GM12873 (cell line): ENCODE measurements at regions not wholly inside any gene's neighbourhood (a gene's known extent, or its start where the extent isn't known, plus 50 kb on each side); places are given as distances from the start of the nearest gene placed in this dataset.

Experiments
- TF ChIP-seq, protein P1 (sequence below): IDR thresholded peaks from 2 replicates; pipeline ENCODE4 v1.5.1; 2012; ENCODE audit warnings: low read depth, mild to moderate bottlenecking, moderate library complexity, low read length, control low read depth; ENCODE audit not compliant: insufficient read depth; ENCODE audit errors: missing control alignments

DNA sequence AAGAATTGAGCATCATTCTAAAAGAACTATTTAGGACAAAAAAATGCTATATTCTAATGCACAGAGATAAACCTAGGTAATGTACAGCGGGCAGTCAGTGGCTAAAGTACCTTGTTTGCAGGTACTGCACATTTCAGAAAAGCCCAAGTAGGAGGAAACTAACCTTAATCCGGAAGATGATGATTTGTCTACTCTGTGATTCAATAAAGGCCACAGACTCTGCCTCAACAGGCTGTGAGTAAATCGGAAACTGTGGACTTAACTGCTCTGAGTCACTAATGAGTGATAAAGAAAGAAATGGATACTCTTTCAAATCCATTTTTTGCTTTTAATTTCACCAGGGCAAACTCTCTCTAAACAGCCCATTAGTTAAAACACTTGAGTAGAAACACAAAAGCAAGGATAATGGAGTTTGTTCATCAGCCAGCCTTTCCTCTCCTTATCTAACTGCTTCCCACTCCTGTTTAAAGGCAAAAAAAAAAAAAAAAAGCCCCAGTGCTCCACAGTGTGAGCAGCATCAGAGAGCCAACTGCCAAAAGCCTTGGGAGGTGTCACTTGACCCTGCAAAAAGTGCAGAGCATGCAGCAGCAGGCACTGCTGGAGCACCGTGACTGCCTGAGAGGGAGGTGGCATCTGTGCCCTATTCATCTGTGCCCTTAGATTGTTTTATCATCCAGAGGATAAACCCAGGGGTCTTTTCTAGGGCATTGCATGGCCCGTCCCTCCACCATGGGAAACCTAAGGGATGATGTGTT, 187.7 kb downstream of the SATB1 start:
- TF ChIP-seq, protein P1, sequence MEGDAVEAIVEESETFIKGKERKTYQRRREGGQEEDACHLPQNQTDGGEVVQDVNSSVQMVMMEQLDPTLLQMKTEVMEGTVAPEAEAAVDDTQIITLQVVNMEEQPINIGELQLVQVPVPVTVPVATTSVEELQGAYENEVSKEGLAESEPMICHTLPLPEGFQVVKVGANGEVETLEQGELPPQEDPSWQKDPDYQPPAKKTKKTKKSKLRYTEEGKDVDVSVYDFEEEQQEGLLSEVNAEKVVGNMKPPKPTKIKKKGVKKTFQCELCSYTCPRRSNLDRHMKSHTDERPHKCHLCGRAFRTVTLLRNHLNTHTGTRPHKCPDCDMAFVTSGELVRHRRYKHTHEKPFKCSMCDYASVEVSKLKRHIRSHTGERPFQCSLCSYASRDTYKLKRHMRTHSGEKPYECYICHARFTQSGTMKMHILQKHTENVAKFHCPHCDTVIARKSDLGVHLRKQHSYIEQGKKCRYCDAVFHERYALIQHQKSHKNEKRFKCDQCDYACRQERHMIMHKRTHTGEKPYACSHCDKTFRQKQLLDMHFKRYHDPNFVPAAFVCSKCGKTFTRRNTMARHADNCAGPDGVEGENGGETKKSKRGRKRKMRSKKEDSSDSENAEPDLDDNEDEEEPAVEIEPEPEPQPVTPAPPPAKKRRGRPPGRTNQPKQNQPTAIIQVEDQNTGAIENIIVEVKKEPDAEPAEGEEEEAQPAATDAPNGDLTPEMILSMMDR: no peak

DNA sequence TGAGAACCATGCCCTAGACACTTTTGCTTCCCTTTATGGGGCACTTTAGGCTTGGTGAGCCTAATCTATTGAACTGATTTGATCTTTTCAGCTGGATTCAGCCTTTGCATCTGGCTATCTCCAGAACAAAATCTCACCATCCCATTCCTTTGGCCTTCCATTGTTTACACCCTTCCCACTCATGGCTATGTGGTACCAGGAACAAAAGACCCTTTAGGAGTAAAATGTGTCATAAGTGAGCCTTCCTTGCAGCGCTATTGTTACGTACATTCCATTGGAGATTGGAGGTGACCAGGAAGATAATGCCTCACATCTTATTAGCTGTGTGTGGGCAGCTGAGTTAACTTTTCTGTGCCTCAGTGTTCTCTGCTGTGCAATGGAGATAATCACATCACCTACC, 188.4 kb downstream of the SATB1 start:
- TF ChIP-seq, protein P1: no peak

DNA sequence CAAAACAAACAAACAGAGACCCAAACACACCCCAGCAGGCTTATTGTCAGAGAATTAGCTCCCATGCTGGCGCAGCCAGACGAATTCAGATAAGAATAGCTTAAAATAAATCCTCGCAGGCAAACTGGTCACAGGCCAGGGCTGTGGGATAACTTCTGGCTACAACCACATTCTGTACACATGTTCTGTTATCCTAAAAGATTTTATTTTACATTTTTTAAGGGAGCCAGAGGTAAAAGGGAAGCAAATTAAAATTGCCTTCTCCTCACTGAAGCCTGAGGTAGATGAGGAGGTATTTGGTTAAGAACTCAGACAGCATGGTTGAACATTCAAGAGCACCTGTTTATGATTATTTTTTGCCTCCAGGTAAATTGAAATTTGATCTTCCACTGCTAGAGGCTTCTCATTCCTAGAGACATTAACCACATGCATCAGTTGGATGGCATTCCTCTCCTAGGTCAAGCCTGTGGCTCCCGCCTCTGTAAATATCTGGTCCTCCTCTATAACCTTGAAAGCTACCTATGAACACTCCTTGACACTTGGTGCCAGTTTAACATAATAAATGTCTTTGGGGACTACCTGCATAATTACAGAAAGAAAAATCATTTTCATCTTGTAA, 190.3 kb downstream of the SATB1 start:
- TF ChIP-seq, protein P1: no peak

DNA sequence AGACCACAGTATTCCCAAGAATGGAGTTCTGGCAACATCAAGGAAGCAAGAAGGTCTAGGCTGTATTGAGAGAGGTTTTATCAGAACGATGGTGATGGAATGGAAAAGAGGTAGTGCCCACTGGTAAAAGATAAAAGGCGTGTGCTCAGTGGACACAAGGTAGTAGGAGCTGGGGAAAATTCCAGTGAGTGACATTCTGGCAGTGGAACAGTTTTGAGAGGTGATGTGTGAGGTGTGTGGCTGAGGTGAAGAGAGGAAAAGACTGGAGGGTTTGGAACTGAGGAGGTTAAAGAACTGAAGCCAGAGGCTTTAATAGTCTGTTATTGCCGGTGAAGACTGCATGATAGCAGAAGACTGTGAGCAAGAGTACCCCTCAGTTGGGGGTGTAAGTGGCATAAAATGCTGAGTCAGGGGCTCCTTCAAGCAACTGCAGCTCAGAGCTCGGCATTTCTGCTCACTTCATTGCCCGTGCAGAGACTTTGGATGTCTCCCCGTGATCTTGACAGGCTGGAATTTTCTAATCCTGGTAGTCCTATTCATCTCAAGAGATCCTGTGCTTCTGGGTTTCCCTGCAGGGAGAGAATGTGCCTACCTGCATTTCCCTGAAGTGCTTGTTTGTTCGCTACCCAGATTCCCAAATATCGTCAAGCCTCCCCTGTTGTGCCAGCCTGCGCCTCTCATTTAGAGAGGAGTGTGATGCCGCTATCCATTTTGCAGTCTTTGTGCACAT, 191.0 kb downstream of the SATB1 start:
- TF ChIP-seq, protein P1: no peak

DNA sequence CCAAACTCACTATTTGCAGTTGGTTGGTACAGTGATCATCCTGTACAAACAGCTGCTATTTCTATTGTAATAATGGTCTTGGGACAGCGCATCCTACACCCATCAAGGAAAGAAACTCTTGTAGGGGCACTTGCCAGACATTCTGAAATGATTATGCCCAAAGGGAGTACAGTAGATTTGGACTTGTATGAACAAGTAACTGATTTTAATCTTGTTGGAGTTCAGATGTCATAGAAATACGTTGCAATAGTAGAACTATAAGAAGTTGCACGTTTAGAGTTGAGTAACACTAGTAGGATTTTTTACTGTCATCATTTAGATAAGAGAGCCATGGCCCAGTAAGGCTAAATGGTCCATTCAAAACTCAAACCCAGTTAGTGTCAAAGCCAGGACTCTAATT, 192.8 kb downstream of the SATB1 start:
- TF ChIP-seq, protein P1: no peak

DNA sequence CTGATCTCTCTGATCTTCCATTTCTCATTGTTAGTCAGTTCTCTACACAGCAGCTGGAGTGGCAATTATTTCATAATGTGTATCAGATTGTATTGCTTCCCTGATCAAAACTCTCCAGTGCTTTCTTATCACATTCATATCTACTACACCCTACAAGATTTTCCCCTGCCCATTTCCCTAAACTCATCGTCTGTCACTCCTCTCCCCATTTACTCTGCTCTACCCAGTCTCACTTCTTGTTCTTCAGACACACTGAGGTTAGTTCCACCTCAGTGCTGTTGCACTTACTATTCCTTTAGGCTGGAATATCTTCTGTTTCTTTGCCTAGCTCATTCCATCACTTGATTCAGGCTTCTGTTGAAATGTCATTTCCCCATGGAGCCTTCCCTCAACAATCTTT, 197.1 kb downstream of the SATB1 start:
- TF ChIP-seq, protein P1: no peak

DNA sequence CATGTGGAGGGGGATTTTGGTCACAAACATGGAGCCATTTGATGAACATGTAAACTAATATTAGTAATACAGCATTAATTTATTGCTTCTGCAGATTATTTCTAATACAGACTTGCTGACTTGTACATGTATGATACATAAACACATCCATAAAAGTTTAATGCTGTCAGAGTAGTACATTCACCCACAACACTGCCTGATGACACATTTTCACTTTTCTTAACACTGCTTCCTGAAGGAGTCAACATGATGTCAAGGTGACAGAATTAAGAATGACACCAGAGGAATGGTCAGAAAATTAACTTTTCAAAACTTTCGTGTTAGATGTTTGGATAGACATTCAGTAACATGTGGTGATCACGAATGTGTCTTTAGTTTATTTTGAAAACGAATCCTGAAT, 199.4 kb downstream of the SATB1 start:
- TF ChIP-seq, protein P1: no peak
